K562 (cell line): ENCODE measurements at regions not wholly inside any gene's neighbourhood (a gene's known extent, or its start where the extent isn't known, plus 50 kb on each side); places are given as distances from the start of the nearest gene placed in this dataset.

Experiments used
- ATAC-seq: fragments of 200-7000 bp; cut with Tn5 transposase; 3 replicates; pipeline ENCODE4 v1.9.1; 2020; ENCODE audit warnings: moderate library complexity
- BruUV-seq: library from RNA; stranded (reverse); fragments of 400-500 nt; replicated peaks from 2 replicates; lab custom pipeline; 2021; lab: Mats Ljungman, UMichigan
- CTCF ChIA-PET: fragments of 300-600 bp; formaldehyde crosslinking; extraction: SDS; loops from one replicate; lab custom pipeline; 2021; ENCODE audit warnings: low intra/inter-chr PET ratio; lab: Yijun Ruan, JAX
- POLR2A ChIA-PET: fragments of 300-600, 350-650 bp; sonication (Branson Sonifier 250); formaldehyde crosslinking; extraction: SDS; loops from one replicate; lab custom pipeline; 2021; ENCODE audit warnings: antibody characterized with exemption, inconsistent platforms; lab: Yijun Ruan, JAX
- DNase-seq, 4 experiments: peaks; one replicate each; pipeline versions ENCODE4 v3.0.0 to v3.0.0-alpha.2; 2011 to 2018; ENCODE audit warnings: low spot score in 3 of 4, mixed read lengths in 3 of 4; ENCODE audit errors: extremely low read depth in 1 of 4
- FAIRE-seq: peaks from 2 replicates; lab custom pipeline; 2011; peaks lifted over from hg19 to GRCh38; lab: Jason Lieb, UNC
- H2AFZ ChIP-seq: 2 replicates; pipeline ENCODE4 v1.6.0; 2011; ENCODE audit warnings: low read depth, low read length, control low read depth, inconsistent platforms
- H3K27ac ChIP-seq: fragments of 200-600 bp; 3 replicates; pipeline ENCODE4 v1.8.0; 2011; ENCODE audit warnings: low read depth, mild to moderate bottlenecking, control low read depth, inconsistent platforms, low read length, moderate library complexity, mixed read lengths; ENCODE audit errors: extremely low read depth
- H3K27me3 ChIP-seq, 2 experiments: fragments of 300-600 bp in 1 of 2; 2 replicates in 1 of 2; 3 replicates in 1 of 2; pipeline versions ENCODE4 v1.6.0 to v1.8.0; 2011; ENCODE audit warnings: inconsistent platforms in 2 of 2, low read length in 2 of 2, mild to moderate bottlenecking in 1 of 2, mixed read lengths in 1 of 2, moderate library complexity in 1 of 2; ENCODE audit not compliant: control insufficient read depth in 2 of 2, insufficient read depth in 2 of 2
- H3K36me3 ChIP-seq: fragments of 300-600 bp; 3 replicates; pipeline ENCODE4 v1.8.0; 2011; ENCODE audit warnings: mild to moderate bottlenecking, low read length, inconsistent platforms; ENCODE audit not compliant: control insufficient read depth, insufficient read depth
- H3K4me1 ChIP-seq, 2 experiments: fragments of 200-600 bp in 1 of 2; replicated peaks in 1 of 2; 2 replicates in 1 of 2; 3 replicates in 1 of 2; pipeline versions ENCODE4 v1.5.1 to v1.8.0; 2011; ENCODE audit warnings: inconsistent platforms in 2 of 2, low read length in 2 of 2, mild to moderate bottlenecking in 1 of 2, mixed read lengths in 1 of 2, moderate library complexity in 1 of 2; ENCODE audit not compliant: control insufficient read depth in 2 of 2, insufficient read depth in 2 of 2
- H3K4me2 ChIP-seq: 2 replicates; pipeline ENCODE4 v1.6.1; 2011; ENCODE audit warnings: low read length, control low read depth, inconsistent platforms, mixed read lengths; ENCODE audit not compliant: insufficient read depth
- H3K4me3 ChIP-seq: fragments of 200-600 bp; sonication (generic), shearing (Covaris generic); 2 replicates; pipeline ENCODE4 v1.5.1; 2016; ENCODE audit warnings: control low read depth, inconsistent platforms
- H3K79me2 ChIP-seq: fragments of 200-600 bp; 3 replicates; pipeline ENCODE4 v1.8.0; 2011; ENCODE audit warnings: low read length, inconsistent platforms; ENCODE audit not compliant: control insufficient read depth, insufficient read depth
- H3K9ac ChIP-seq, 2 experiments: 2 replicates each; pipeline versions ENCODE4 v1.6.0 to v1.6.1; 2011; ENCODE audit warnings: low read depth in 2 of 2, low read length in 2 of 2, control low read depth in 1 of 2, inconsistent platforms in 1 of 2, mild to moderate bottlenecking in 1 of 2, mixed read lengths in 1 of 2; ENCODE audit not compliant: insufficient read depth in 1 of 2
- H3K9me1 ChIP-seq: one replicate; pipeline ENCODE4 v1.6.0; 2011; ENCODE audit warnings: inconsistent platforms, mild to moderate bottlenecking, low read length, moderate library complexity; ENCODE audit not compliant: control insufficient read depth, insufficient read depth
- H3K9me3 ChIP-seq: replicated peaks from 2 replicates; pipeline ENCODE4 v1.5.1; 2011; ENCODE audit warnings: low read depth, low read length, inconsistent platforms; ENCODE audit not compliant: control insufficient read depth, insufficient read depth
- H4K20me1 ChIP-seq: replicated peaks from 2 replicates; pipeline ENCODE4 v1.6.1; 2011; ENCODE audit warnings: low read length, inconsistent platforms, mixed read lengths; ENCODE audit not compliant: control insufficient read depth, insufficient read depth
- CAMTA2 ChIP-seq: fragments of 250-450 bp; sonication (Bioruptor Pico); conservative IDR thresholded peaks from 2 replicates; pipeline ENCODE4 v1.5.1; 2022
- CREM ChIP-seq: IDR thresholded peaks from 2 replicates; pipeline ENCODE4 v1.6.1; 2014; ENCODE audit warnings: antibody characterized with exemption, low read depth
- NCOR1 ChIP-seq: fragments of 450-650 bp; IDR thresholded peaks from 2 replicates; pipeline ENCODE4 v1.6.1; 2016; ENCODE audit warnings: mild to moderate bottlenecking, moderate library complexity
- SMARCC2 ChIP-seq: fragments of 450-650 bp; IDR thresholded peaks from 2 replicates; pipeline ENCODE4 v1.6.1; 2017; ENCODE audit warnings: antibody characterized with exemption, moderate library complexity, mild to moderate bottlenecking, low read depth
- TOE1 ChIP-seq, 2 experiments: fragments of 450-650 bp in 1 of 2; sonication (generic) in 1 of 2; formaldehyde crosslinking in 1 of 2; IDR thresholded peaks; 2 replicates each; pipeline versions ENCODE4 v1.7.1 to v1.8.0; 2016 to 2022; ENCODE audit warnings: borderline replicate concordance in 2 of 2, mild to moderate bottlenecking in 2 of 2, antibody characterized with exemption in 1 of 2, inconsistent platforms in 1 of 2, low read depth in 1 of 2, missing genetic modification reagents in 1 of 2, moderate library complexity in 1 of 2
- ZNF133 ChIP-seq: fragments of 250-450 bp; sonication (Bioruptor Pico); IDR thresholded peaks from 2 replicates; pipeline ENCODE4 v1.4.0; 2020; ENCODE audit warnings: mild to moderate bottlenecking
- ZNF274 ChIP-seq: IDR thresholded peaks from 2 replicates; pipeline ENCODE4 v1.6.1; 2011; ENCODE audit warnings: low read depth, mild to moderate bottlenecking, low read length, moderate library complexity, borderline replicate concordance
- ZNF347 ChIP-seq: fragments of 450-650 bp; formaldehyde crosslinking; IDR thresholded peaks from 2 replicates; pipeline ENCODE4 v1.4.0; 2020; ENCODE audit warnings: low read depth, mild to moderate bottlenecking, moderate library complexity
- ZZZ3 ChIP-seq: fragments of 450-650 bp; IDR thresholded peaks from 2 replicates; pipeline ENCODE4 v1.6.1; 2016; ENCODE audit warnings: antibody characterized with exemption, mild to moderate bottlenecking, moderate library complexity
- WGBS: fragments of 100-300 bp; shearing (Covaris generic); methylation state at CpG from one replicate; pipeline ENCODE4 v1.1.6; 2016; ENCODE audit warnings: low coverage, mixed read lengths; ENCODE audit not compliant: insufficient coverage; ENCODE audit errors: missing lambda C conversion rate; 5-methylcytosine and 5-hydroxymethylcytosine counted together
- in situ Hi-C: fragments of 300-500 bp; cut with MboI; formaldehyde crosslinking; loops from 4 replicates; pipeline ENCODE4 v1.15.0; 2018; ENCODE audit warnings: inconsistent platforms, mixed read lengths
- intact Hi-C: fragments of 100-400 bp; cut with micrococcal nuclease; formaldehyde crosslinking; loops from 2 replicates; pipeline ENCODE4 v1.14.2; 2022
- TF ChIP-seq, protein P1 (sequence below), 2 experiments: IDR thresholded peaks; 2 replicates each; pipeline ENCODE4 v1.6.1; 2012; ENCODE audit warnings: improper control_type of control experiment in 2 of 2, low read depth in 2 of 2, low read length in 2 of 2, borderline replicate concordance in 1 of 2
- TF ChIP-seq, protein P2 (sequence below): IDR thresholded peaks from 3 replicates; pipeline ENCODE4 v1.6.1; 2011; ENCODE audit warnings: borderline replicate concordance, mild to moderate bottlenecking; ENCODE audit not compliant: insufficient read length, insufficient read depth

DNA sequence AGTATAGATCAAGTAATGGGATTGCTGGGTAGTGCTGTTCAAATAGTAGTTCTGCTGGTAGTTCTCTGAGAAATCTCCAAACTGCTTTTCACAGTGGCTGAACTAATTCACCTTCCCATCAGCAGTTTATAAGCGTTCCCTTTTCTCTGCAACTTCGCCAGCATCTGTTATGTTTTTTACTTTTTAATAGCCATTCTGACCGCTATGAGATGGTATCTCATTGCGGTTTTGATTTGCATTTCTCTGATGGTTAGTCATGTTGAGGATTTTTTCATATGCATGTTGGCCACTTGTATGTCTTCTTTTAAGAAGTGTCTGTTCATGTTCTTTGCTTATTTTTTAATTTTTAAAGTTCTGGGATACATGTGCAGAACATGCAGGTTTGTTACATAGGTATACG lies 279.2 kb upstream of the NREP start:
- DNase-seq (no peak), ATAC-seq (no peak), FAIRE-seq (no peak)
- Histone ChIP-seq H3K27ac (no peak overlapping the region), H3K4me3 (no peak overlapping the region), H3K4me1 (no peaks in the 10 kb centered on the region), H3K36me3 (no peaks in the 10 kb centered on the region), H4K20me1 (no peaks in the 10 kb centered on the region), H3K79me2 (no peaks in the 10 kb centered on the region), H3K27me3 (no peaks in the 10 kb centered on the region), H2AFZ (no peak overlapping the region), H3K9ac (no peak overlapping the region), H3K4me2 (no peak overlapping the region), H3K9me1 (no peaks in the 10 kb centered on the region), H3K9me3 (no peaks in the 10 kb centered on the region)
- intact Hi-C loops, result no loop called here
- ChIA-PET CTCF (no interaction called here), POLR2A (no interaction called here)
- WGBS, result 3% methylated on average over 5 of the region's 5 CpGs
- TF ChIP-seq, protein P1, sequence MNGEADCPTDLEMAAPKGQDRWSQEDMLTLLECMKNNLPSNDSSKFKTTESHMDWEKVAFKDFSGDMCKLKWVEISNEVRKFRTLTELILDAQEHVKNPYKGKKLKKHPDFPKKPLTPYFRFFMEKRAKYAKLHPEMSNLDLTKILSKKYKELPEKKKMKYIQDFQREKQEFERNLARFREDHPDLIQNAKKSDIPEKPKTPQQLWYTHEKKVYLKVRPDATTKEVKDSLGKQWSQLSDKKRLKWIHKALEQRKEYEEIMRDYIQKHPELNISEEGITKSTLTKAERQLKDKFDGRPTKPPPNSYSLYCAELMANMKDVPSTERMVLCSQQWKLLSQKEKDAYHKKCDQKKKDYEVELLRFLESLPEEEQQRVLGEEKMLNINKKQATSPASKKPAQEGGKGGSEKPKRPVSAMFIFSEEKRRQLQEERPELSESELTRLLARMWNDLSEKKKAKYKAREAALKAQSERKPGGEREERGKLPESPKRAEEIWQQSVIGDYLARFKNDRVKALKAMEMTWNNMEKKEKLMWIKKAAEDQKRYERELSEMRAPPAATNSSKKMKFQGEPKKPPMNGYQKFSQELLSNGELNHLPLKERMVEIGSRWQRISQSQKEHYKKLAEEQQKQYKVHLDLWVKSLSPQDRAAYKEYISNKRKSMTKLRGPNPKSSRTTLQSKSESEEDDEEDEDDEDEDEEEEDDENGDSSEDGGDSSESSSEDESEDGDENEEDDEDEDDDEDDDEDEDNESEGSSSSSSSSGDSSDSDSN (IDR thresholded peaks at IDR 0.05; ENCODE audit: borderline replicate concordance in 1 of 2, low read depth in 2 of 2, low read length in 2 of 2), result no peak
- TF ChIP-seq CREM (no peak), ZNF133 (CRISPR knock-in tag) (no peak), ZNF274 (no peak), ZNF347 (CRISPR knock-in tag) (no peak), TOE1 (IDR thresholded peaks at IDR 0.05; ENCODE audit: borderline replicate concordance) (no peak), TOE1 (CRISPR knock-in tag; IDR thresholded peaks at IDR 0.05; ENCODE audit: borderline replicate concordance, low read depth) (no peak), ZZZ3 (no peak), SMARCC2 (no peak), NCOR1 (no peak), CAMTA2 (CRISPR knock-in tag) (no peak)
- TF ChIP-seq, protein P2, sequence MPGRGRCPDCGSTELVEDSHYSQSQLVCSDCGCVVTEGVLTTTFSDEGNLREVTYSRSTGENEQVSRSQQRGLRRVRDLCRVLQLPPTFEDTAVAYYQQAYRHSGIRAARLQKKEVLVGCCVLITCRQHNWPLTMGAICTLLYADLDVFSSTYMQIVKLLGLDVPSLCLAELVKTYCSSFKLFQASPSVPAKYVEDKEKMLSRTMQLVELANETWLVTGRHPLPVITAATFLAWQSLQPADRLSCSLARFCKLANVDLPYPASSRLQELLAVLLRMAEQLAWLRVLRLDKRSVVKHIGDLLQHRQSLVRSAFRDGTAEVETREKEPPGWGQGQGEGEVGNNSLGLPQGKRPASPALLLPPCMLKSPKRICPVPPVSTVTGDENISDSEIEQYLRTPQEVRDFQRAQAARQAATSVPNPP, result no peak
- in situ Hi-C loops, result no loop called here
- no TSS peak for BruUV-seq
